HL-60 (cell line): ENCODE measurements at regions not wholly inside any gene's neighbourhood (a gene's known extent, or its start where the extent isn't known, plus 50 kb on each side); places are given as distances from the start of the nearest gene placed in this dataset.

Experiments
- GABPA ChIP-seq: IDR thresholded peaks from 2 replicates; pipeline ENCODE4 v1.6.1; 2012; ENCODE audit warnings: low read depth
- SPI1 ChIP-seq: IDR thresholded peaks from 2 replicates; pipeline ENCODE4 v1.6.1; 2012; ENCODE audit warnings: low read depth, mild to moderate bottlenecking, borderline replicate concordance
- TF ChIP-seq, protein P1 (sequence below): IDR thresholded peaks from one replicate; pipeline ENCODE4 v1.5.1; 2011; ENCODE audit warnings: low read length, control low read depth, inconsistent platforms; ENCODE audit not compliant: insufficient read depth
- TF ChIP-seq, protein P2 (sequence below): IDR thresholded peaks from 2 replicates; pipeline ENCODE4 v1.6.1; 2012; ENCODE audit warnings: low read depth; ENCODE audit not compliant: insufficient replicate concordance

DNA sequence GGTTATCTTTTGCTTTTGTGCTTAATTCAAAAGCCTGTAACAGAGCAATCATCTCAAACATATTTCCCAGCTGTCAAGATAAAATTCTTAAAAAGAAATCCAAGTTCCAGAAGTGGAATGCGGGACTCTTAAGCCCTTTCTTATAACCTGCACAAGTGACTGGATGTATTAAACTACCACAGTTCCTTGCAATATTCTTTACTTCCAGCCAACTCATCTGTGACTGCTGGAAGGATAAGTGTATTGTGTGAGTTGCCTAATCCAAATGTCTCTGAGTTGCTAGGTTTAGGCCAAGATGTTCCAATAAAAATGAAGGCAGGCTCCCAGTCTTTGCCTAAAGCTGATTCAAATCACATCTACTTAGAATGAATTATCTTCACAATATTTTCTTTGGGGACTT lies 159.2 kb upstream of the SLC24A2 start:
- TF ChIP-seq, protein P1, sequence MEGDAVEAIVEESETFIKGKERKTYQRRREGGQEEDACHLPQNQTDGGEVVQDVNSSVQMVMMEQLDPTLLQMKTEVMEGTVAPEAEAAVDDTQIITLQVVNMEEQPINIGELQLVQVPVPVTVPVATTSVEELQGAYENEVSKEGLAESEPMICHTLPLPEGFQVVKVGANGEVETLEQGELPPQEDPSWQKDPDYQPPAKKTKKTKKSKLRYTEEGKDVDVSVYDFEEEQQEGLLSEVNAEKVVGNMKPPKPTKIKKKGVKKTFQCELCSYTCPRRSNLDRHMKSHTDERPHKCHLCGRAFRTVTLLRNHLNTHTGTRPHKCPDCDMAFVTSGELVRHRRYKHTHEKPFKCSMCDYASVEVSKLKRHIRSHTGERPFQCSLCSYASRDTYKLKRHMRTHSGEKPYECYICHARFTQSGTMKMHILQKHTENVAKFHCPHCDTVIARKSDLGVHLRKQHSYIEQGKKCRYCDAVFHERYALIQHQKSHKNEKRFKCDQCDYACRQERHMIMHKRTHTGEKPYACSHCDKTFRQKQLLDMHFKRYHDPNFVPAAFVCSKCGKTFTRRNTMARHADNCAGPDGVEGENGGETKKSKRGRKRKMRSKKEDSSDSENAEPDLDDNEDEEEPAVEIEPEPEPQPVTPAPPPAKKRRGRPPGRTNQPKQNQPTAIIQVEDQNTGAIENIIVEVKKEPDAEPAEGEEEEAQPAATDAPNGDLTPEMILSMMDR: no peak
- TF ChIP-seq, protein P2, sequence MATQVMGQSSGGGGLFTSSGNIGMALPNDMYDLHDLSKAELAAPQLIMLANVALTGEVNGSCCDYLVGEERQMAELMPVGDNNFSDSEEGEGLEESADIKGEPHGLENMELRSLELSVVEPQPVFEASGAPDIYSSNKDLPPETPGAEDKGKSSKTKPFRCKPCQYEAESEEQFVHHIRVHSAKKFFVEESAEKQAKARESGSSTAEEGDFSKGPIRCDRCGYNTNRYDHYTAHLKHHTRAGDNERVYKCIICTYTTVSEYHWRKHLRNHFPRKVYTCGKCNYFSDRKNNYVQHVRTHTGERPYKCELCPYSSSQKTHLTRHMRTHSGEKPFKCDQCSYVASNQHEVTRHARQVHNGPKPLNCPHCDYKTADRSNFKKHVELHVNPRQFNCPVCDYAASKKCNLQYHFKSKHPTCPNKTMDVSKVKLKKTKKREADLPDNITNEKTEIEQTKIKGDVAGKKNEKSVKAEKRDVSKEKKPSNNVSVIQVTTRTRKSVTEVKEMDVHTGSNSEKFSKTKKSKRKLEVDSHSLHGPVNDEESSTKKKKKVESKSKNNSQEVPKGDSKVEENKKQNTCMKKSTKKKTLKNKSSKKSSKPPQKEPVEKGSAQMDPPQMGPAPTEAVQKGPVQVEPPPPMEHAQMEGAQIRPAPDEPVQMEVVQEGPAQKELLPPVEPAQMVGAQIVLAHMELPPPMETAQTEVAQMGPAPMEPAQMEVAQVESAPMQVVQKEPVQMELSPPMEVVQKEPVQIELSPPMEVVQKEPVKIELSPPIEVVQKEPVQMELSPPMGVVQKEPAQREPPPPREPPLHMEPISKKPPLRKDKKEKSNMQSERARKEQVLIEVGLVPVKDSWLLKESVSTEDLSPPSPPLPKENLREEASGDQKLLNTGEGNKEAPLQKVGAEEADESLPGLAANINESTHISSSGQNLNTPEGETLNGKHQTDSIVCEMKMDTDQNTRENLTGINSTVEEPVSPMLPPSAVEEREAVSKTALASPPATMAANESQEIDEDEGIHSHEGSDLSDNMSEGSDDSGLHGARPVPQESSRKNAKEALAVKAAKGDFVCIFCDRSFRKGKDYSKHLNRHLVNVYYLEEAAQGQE: no peak
- TF ChIP-seq SPI1: no peak
- TF ChIP-seq GABPA: no peak
